Ecto neural progenitor cell (in vitro differentiated cells): ENCODE measurements at regions not wholly inside any gene's neighbourhood (a gene's known extent, or its start where the extent isn't known, plus 50 kb on each side); places are given as distances from the start of the nearest gene placed in this dataset.
"Not testable (repeated sequence)": the region's sequence is repeated elsewhere in the genome, so short reads cannot be mapped to it uniquely, and the experiment has no call there.

ENCODE experiments used
- DNase-seq: peaks from one replicate; pipeline ENCODE4 v3.0.0-alpha.2; 2018; ENCODE audit warnings: low spot score

GRCh38 chr16:86834451-86835035, 256.2 kb downstream of the FOXL1 start:
- peak; percentile 69 for DNase-seq

GRCh38 chr16:86835982-86836381, 257.6 kb downstream of the FOXL1 start:
- DNase-seq = no peak

- no peak for DNase-seq
These were observed 258.3 kb downstream of the FOXL1 start for GRCh38 chr16:86836503-86837129.

GRCh38 chr16:86843812-86844211, 265.5 kb downstream of the FOXL1 start:
- DNase-seq = no peak

- no peak for DNase-seq
These were observed 266.3 kb downstream of the FOXL1 start for GRCh38 chr16:86844695-86845094.

GRCh38 chr16:86846136-86846535, 267.8 kb downstream of the FOXL1 start:
- DNase-seq = no peak

- no peak for DNase-seq
These were observed 270.5 kb downstream of the FOXL1 start for GRCh38 chr16:86848821-86849220.

GRCh38 chr16:86850670-86851069, 272.3 kb downstream of the FOXL1 start:
- no peak for DNase-seq

- no peak for DNase-seq
These were observed 273.8 kb downstream of the FOXL1 start for GRCh38 chr16:86852135-86852534.

- no peak for DNase-seq
These were observed 275.8 kb downstream of the FOXL1 start for GRCh38 chr16:86854058-86854621.

- DNase-seq = no peak
These were observed 276.4 kb downstream of the FOXL1 start for GRCh38 chr16:86854626-86855294.

- DNase-seq = no peak
These were observed 278.7 kb downstream of the FOXL1 start for GRCh38 chr16:86856946-86857586.

GRCh38 chr16:86857807-86858206, 279.5 kb downstream of the FOXL1 start:
- no peak for DNase-seq

- DNase-seq = no peak
These were observed 280.2 kb downstream of the FOXL1 start for GRCh38 chr16:86858501-86858900.

GRCh38 chr16:86861270-86861858, 283.0 kb downstream of the FOXL1 start:
- DNase-seq = not testable (repeated sequence)

- no peak for DNase-seq
These were observed 284.4 kb downstream of the FOXL1 start for GRCh38 chr16:86862595-86863280.

- no peak for DNase-seq
These were observed 285.3 kb downstream of the FOXL1 start for GRCh38 chr16:86863609-86864008.

GRCh38 chr16:86864586-86864985, 286.2 kb downstream of the FOXL1 start:
- DNase-seq = no peak

GRCh38 chr16:86865851-86866662, 287.7 kb downstream of the FOXL1 start:
- DNase-seq = no peak

- DNase-seq = no peak
These were observed 288.8 kb downstream of the FOXL1 start for GRCh38 chr16:86866986-86867722.
